GM12878 (cell line): ENCODE measurements at regions not wholly inside any gene's neighbourhood (a gene's known extent, or its start where the extent isn't known, plus 50 kb on each side); places are given as distances from the start of the nearest gene placed in this dataset.

Source experiments
- ASH2L ChIP-seq: fragments of 300-600, 200-600 bp; sonication (generic); IDR thresholded peaks from 2 replicates; pipeline ENCODE4 v1.6.1; 2017; ENCODE audit warnings: low read depth, mild to moderate bottlenecking, borderline replicate concordance
- BCL11A ChIP-seq: IDR thresholded peaks from 2 replicates; pipeline ENCODE4 v1.6.1; 2011; ENCODE audit warnings: low read depth, low read length
- CBFB ChIP-seq: IDR thresholded peaks from 2 replicates; pipeline ENCODE4 v1.6.1; 2016; ENCODE audit warnings: antibody characterized with exemption, low read depth
- LARP7 ChIP-seq: fragments of 450-650 bp; IDR thresholded peaks from 2 replicates; pipeline ENCODE4 v1.6.1; 2017; ENCODE audit warnings: mild to moderate bottlenecking
- MXI1 ChIP-seq: fragments of 150-350 bp; IDR thresholded peaks from 2 replicates; pipeline ENCODE4 v1.6.1; 2011; ENCODE audit warnings: low read depth, mild to moderate bottlenecking, inconsistent platforms, low read length, improper control_type of control experiment
- MYB ChIP-seq: fragments of 150-350 bp; IDR thresholded peaks from 2 replicates; pipeline ENCODE4 v1.6.1; 2014; ENCODE audit warnings: mild to moderate bottlenecking, low read depth, low read length, borderline replicate concordance
- RAD51 ChIP-seq: fragments of 450-650 bp; IDR thresholded peaks from 2 replicates; pipeline ENCODE4 v1.6.1; 2016; ENCODE audit warnings: moderate library complexity, mild to moderate bottlenecking, inconsistent platforms
- RCOR1 ChIP-seq: conservative IDR thresholded peaks from 2 replicates; pipeline ENCODE4 v1.6.1; 2012; ENCODE audit warnings: low read depth, low read length, improper control_type of control experiment
- SPI1 ChIP-seq: IDR thresholded peaks from 2 replicates; pipeline ENCODE4 v1.6.1; 2011; ENCODE audit warnings: low read depth, mild to moderate bottlenecking, low read length, moderate library complexity, borderline replicate concordance; ENCODE audit not compliant: insufficient read depth
- SREBF1 ChIP-seq: IDR thresholded peaks from 2 replicates; pipeline ENCODE4 v1.6.1; 2012; ENCODE audit warnings: mild to moderate bottlenecking, low read length
- SREBF2 ChIP-seq: IDR thresholded peaks from 2 replicates; pipeline ENCODE4 v1.6.1; 2012; ENCODE audit warnings: mild to moderate bottlenecking, low read length
- SUPT20H ChIP-seq: IDR thresholded peaks from 2 replicates; pipeline ENCODE4 v1.6.1; 2011; ENCODE audit warnings: low read depth, mild to moderate bottlenecking, low read length, moderate library complexity, borderline replicate concordance; ENCODE audit not compliant: control insufficient read depth
- TARDBP ChIP-seq: IDR thresholded peaks from 2 replicates; pipeline ENCODE4 v1.6.1; 2016; ENCODE audit warnings: borderline replicate concordance
- ZSCAN29 ChIP-seq: fragments of 450-650 bp; IDR thresholded peaks from 2 replicates; pipeline ENCODE4 v1.6.1; 2017; ENCODE audit warnings: mild to moderate bottlenecking, moderate library complexity
- TF ChIP-seq, protein P1 (sequence below): fragments of 450-650 bp; IDR thresholded peaks from 2 replicates; pipeline ENCODE4 v1.6.1; 2017; ENCODE audit warnings: mild to moderate bottlenecking, moderate library complexity
- TF ChIP-seq, protein P2 (sequence below): fragments of 450-650 bp; conservative IDR thresholded peaks from 2 replicates; pipeline ENCODE4 v1.6.1; 2017; ENCODE audit warnings: mild to moderate bottlenecking, moderate library complexity
- TF ChIP-seq, protein P3 (sequence below): IDR thresholded peaks from 2 replicates; pipeline ENCODE4 v1.6.1; 2012; ENCODE audit warnings: low read depth, low read length, improper control_type of control experiment
- TF ChIP-seq, protein P4 (sequence below): fragments of 450-650 bp; IDR thresholded peaks from 2 replicates; pipeline ENCODE4 v1.6.1; 2017; ENCODE audit warnings: mild to moderate bottlenecking, moderate library complexity
- TF ChIP-seq, protein P5 (sequence below): fragments of 450-650 bp; IDR thresholded peaks from 2 replicates; pipeline ENCODE4 v1.6.1; 2016; ENCODE audit warnings: mild to moderate bottlenecking

DNA sequence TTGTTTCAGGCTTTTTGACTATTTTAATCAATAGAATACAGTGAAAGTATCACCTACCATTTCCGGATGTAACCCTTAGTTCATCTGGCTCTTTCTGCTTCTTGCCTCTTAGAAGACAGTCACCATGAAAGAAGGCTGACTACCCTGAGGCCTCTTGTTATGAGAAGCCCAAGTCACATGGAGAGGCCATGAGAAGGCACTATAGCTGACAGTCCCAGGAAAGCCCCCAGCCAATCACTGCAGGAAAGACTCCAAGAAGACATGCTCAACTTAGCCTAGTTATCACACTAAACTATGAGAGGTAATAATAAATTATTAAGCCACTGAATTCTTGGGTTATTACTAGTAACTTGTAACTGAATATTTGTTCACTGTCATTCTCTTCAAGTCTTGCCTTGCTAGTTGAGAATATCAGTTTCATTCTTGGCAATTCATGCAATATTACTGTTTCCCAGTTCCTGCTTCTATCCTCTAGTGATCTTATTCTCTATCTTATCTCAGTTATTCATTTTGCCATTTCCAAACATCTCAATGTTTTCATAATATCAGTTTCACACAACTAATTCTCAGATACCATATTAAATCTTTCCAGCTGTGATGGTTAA, 57.1 kb upstream of the GUCY1A1 start (continued):
- TF ChIP-seq, protein P1, sequence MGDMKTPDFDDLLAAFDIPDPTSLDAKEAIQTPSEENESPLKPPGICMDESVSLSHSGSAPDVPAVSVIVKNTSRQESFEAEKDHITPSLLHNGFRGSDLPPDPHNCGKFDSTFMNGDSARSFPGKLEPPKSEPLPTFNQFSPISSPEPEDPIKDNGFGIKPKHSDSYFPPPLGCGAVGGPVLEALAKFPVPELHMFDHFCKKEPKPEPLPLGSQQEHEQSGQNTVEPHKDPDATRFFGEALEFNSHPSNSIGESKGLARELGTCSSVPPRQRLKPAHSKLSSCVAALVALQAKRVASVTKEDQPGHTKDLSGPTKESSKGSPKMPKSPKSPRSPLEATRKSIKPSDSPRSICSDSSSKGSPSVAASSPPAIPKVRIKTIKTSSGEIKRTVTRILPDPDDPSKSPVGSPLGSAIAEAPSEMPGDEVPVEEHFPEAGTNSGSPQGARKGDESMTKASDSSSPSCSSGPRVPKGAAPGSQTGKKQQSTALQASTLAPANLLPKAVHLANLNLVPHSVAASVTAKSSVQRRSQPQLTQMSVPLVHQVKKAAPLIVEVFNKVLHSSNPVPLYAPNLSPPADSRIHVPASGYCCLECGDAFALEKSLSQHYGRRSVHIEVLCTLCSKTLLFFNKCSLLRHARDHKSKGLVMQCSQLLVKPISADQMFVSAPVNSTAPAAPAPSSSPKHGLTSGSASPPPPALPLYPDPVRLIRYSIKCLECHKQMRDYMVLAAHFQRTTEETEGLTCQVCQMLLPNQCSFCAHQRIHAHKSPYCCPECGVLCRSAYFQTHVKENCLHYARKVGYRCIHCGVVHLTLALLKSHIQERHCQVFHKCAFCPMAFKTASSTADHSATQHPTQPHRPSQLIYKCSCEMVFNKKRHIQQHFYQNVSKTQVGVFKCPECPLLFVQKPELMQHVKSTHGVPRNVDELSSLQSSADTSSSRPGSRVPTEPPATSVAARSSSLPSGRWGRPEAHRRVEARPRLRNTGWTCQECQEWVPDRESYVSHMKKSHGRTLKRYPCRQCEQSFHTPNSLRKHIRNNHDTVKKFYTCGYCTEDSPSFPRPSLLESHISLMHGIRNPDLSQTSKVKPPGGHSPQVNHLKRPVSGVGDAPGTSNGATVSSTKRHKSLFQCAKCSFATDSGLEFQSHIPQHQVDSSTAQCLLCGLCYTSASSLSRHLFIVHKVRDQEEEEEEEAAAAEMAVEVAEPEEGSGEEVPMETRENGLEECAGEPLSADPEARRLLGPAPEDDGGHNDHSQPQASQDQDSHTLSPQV, result no peak
- TF ChIP-seq RAD51 (peak; percentile 76), SREBF1 (no peak), SUPT20H (no peak), BCL11A (no peak), RCOR1 (no peak), LARP7 (no peak), MXI1 (no peak), CBFB (no peak), ASH2L (no peak), SPI1 (peak; percentile 39; the same call in 1 of the 2 replicates), SREBF2 (no peak), MYB (no peak), ZSCAN29 (no peak), TARDBP (no peak)
- TF ChIP-seq, protein P2, sequence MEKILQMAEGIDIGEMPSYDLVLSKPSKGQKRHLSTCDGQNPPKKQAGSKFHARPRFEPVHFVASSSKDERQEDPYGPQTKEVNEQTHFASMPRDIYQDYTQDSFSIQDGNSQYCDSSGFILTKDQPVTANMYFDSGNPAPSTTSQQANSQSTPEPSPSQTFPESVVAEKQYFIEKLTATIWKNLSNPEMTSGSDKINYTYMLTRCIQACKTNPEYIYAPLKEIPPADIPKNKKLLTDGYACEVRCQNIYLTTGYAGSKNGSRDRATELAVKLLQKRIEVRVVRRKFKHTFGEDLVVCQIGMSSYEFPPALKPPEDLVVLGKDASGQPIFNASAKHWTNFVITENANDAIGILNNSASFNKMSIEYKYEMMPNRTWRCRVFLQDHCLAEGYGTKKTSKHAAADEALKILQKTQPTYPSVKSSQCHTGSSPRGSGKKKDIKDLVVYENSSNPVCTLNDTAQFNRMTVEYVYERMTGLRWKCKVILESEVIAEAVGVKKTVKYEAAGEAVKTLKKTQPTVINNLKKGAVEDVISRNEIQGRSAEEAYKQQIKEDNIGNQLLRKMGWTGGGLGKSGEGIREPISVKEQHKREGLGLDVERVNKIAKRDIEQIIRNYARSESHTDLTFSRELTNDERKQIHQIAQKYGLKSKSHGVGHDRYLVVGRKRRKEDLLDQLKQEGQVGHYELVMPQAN, result no peak
- TF ChIP-seq, protein P3, sequence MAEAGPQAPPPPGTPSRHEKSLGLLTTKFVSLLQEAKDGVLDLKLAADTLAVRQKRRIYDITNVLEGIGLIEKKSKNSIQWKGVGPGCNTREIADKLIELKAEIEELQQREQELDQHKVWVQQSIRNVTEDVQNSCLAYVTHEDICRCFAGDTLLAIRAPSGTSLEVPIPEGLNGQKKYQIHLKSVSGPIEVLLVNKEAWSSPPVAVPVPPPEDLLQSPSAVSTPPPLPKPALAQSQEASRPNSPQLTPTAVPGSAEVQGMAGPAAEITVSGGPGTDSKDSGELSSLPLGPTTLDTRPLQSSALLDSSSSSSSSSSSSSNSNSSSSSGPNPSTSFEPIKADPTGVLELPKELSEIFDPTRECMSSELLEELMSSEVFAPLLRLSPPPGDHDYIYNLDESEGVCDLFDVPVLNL, result no peak
- TF ChIP-seq, protein P4, sequence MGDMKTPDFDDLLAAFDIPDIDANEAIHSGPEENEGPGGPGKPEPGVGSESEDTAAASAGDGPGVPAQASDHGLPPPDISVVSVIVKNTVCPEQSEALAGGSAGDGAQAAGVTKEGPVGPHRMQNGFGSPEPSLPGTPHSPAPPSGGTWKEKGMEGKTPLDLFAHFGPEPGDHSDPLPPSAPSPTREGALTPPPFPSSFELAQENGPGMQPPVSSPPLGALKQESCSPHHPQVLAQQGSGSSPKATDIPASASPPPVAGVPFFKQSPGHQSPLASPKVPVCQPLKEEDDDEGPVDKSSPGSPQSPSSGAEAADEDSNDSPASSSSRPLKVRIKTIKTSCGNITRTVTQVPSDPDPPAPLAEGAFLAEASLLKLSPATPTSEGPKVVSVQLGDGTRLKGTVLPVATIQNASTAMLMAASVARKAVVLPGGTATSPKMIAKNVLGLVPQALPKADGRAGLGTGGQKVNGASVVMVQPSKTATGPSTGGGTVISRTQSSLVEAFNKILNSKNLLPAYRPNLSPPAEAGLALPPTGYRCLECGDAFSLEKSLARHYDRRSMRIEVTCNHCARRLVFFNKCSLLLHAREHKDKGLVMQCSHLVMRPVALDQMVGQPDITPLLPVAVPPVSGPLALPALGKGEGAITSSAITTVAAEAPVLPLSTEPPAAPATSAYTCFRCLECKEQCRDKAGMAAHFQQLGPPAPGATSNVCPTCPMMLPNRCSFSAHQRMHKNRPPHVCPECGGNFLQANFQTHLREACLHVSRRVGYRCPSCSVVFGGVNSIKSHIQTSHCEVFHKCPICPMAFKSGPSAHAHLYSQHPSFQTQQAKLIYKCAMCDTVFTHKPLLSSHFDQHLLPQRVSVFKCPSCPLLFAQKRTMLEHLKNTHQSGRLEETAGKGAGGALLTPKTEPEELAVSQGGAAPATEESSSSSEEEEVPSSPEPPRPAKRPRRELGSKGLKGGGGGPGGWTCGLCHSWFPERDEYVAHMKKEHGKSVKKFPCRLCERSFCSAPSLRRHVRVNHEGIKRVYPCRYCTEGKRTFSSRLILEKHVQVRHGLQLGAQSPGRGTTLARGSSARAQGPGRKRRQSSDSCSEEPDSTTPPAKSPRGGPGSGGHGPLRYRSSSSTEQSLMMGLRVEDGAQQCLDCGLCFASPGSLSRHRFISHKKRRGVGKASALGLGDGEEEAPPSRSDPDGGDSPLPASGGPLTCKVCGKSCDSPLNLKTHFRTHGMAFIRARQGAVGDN, result peak; percentile 50
- TF ChIP-seq, protein P5, sequence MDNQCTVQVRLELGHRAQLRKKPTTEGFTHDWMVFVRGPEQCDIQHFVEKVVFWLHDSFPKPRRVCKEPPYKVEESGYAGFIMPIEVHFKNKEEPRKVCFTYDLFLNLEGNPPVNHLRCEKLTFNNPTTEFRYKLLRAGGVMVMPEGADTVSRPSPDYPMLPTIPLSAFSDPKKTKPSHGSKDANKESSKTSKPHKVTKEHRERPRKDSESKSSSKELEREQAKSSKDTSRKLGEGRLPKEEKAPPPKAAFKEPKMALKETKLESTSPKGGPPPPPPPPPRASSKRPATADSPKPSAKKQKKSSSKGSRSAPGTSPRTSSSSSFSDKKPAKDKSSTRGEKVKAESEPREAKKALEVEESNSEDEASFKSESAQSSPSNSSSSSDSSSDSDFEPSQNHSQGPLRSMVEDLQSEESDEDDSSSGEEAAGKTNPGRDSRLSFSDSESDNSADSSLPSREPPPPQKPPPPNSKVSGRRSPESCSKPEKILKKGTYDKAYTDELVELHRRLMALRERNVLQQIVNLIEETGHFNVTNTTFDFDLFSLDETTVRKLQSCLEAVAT, result no peak
